Breast epithelium (tissue), 4 donors: ENCODE measurements at regions not wholly inside any gene's neighbourhood (a gene's known extent, or its start where the extent isn't known, plus 50 kb on each side); places are given as distances from the start of the nearest gene placed in this dataset.

ENCODE experiments used
- DNase-seq, 2 donors: peaks; one replicate each; pipeline ENCODE4 v3.0.0-alpha.2; 2019; ENCODE audit warnings: low spot score in 2 of 2
- H3K27ac ChIP-seq, 2 donors: fragments of 200-600 bp; sonication (generic) in 1 of 2; one replicate each; pipeline ENCODE4 v1.5.1; 2016 to 2019; ENCODE audit warnings: mild to moderate bottlenecking in 1 of 2
- H3K27me3 ChIP-seq, 2 donors: fragments of 200-600 bp; sonication (generic) in 1 of 2; one replicate each; pipeline versions ENCODE4 v1.5.1 to v1.6.0; 2017 to 2019; ENCODE audit warnings: control low read depth in 1 of 2, mild to moderate bottlenecking in 1 of 2
- H3K36me3 ChIP-seq: fragments of 200-600 bp; one replicate; pipeline ENCODE4 v1.5.1; 2019
- H3K4me1 ChIP-seq, 2 donors: fragments of 200-600 bp; sonication (generic); one replicate each; pipeline ENCODE4 v1.5.1; 2016 to 2019; ENCODE audit warnings: control low read depth in 1 of 2
- H3K4me3 ChIP-seq, 3 donors: fragments of 200-600 bp; sonication (generic); 1 replicate in 2 of 3; 2 replicates in 1 of 3; pipeline ENCODE4 v1.5.1; 2016 to 2019; ENCODE audit warnings: mild to moderate bottlenecking in 3 of 3, moderate library complexity in 2 of 3
- H3K9me3 ChIP-seq, 2 donors: fragments of 200-600 bp; sonication (generic) in 1 of 2; one replicate each; pipeline ENCODE4 v1.5.1; 2016 to 2019; ENCODE audit warnings: control low read depth in 1 of 2
- CTCF ChIP-seq, 3 donors: fragments of 450-650 bp; IDR thresholded peaks; one replicate each; pipeline ENCODE4 v1.5.1; 2016 to 2017; ENCODE audit warnings: antibody characterized with exemption in 3 of 3, mild to moderate bottlenecking in 3 of 3, moderate library complexity in 3 of 3
- POLR2A ChIP-seq: fragments of 450-650 bp; IDR thresholded peaks from one replicate; pipeline ENCODE4 v1.6.1; 2016; ENCODE audit warnings: antibody characterized with exemption, mild to moderate bottlenecking, moderate library complexity
- POLR2AphosphoS5 ChIP-seq, 3 donors: sonication (generic); formaldehyde crosslinking; IDR thresholded peaks; one replicate each; pipeline ENCODE4 v1.6.1; 2017; ENCODE audit warnings: antibody characterized with exemption in 3 of 3
- intact Hi-C: fragments of 100-400 bp; cut with DNase I; formaldehyde crosslinking; loops from one replicate; pipeline ENCODE4 v1.15.1; 2023; ENCODE audit warnings: low total_unique reads

GRCh38 chr20:39130627-39131026, 168.5 kb downstream of the DHX35 start:
- Histone ChIP-seq H3K9me3 (no peaks in the 10 kb centered on the region), H3K4me3 (no peak overlapping the region), H3K27me3 (no peaks in the 10 kb centered on the region), H3K27ac (no peak overlapping the region), H3K36me3 (no peaks in the 10 kb centered on the region), H3K4me1 (no peaks in the 10 kb centered on the region)
- DNase-seq: no peak
- TF ChIP-seq POLR2A (no peak), POLR2AphosphoS5 (IDR thresholded peaks at IDR 0.05) (no peak), CTCF (IDR thresholded peaks at IDR 0.05) (no peak)
- intact Hi-C loops: no loop called here

GRCh38 chr20:39129523-39129922, 167.4 kb downstream of the DHX35 start:
- H3K27ac ChIP-seq: no peak overlapping the region
- H3K27me3 ChIP-seq: no peaks in the 10 kb centered on the region
- H3K9me3 ChIP-seq: no peaks in the 10 kb centered on the region
- TF ChIP-seq POLR2AphosphoS5 (IDR thresholded peaks at IDR 0.05): no peak
- intact Hi-C loops: no loop called here
- H3K4me3 ChIP-seq: no peak overlapping the region
- H3K36me3 ChIP-seq: no peaks in the 10 kb centered on the region
- no peak for DNase-seq
- H3K4me1 ChIP-seq: no peaks in the 10 kb centered on the region

- TF ChIP-seq POLR2AphosphoS5 (IDR thresholded peaks at IDR 0.05) (no peak), CTCF (IDR thresholded peaks at IDR 0.05) (no peak), POLR2A (no peak)
- H3K27me3 ChIP-seq: no peaks in the 10 kb centered on the region
- H3K9me3 ChIP-seq: no peaks in the 10 kb centered on the region
- H3K4me3 ChIP-seq: no peak overlapping the region
- H3K4me1 ChIP-seq: no peaks in the 10 kb centered on the region
- intact Hi-C loops: no loop called here
- H3K27ac ChIP-seq: no peak overlapping the region
- no peak for DNase-seq
- H3K36me3 ChIP-seq: no peaks in the 10 kb centered on the region
Measured at GRCh38 chr20:39124064-39124463, 161.9 kb downstream of the DHX35 start.

- intact Hi-C loops: no loop called here
- Histone ChIP-seq H3K4me1 (no peaks in the 10 kb centered on the region), H3K9me3 (no peaks in the 10 kb centered on the region), H3K27ac (no peak overlapping the region), H3K36me3 (no peaks in the 10 kb centered on the region), H3K4me3 (no peak overlapping the region), H3K27me3 (no peaks in the 10 kb centered on the region)
- no peak for DNase-seq
- TF ChIP-seq POLR2A: no peak
- no peak for TF ChIP-seq CTCF (IDR thresholded peaks at IDR 0.05)
- TF ChIP-seq POLR2AphosphoS5 (IDR thresholded peaks at IDR 0.05): no peak
Measured at GRCh38 chr20:39123185-39123557, 161.0 kb downstream of the DHX35 start.

GRCh38 chr20:39117491-39117890, 155.3 kb downstream of the DHX35 start:
- Histone ChIP-seq H3K27ac (no peak overlapping the region), H3K27me3 (no peaks in the 10 kb centered on the region), H3K9me3 (peaks cover 0 to 6% of the 10 kb centered on the region in 2 donors), H3K36me3 (no peaks in the 10 kb centered on the region), H3K4me1 (no peaks in the 10 kb centered on the region), H3K4me3 (no peak overlapping the region)
- TF ChIP-seq POLR2AphosphoS5 (IDR thresholded peaks at IDR 0.05): no peak
- TF ChIP-seq CTCF (IDR thresholded peaks at IDR 0.05): no peak
- no peak for TF ChIP-seq POLR2A
- no peak for DNase-seq
- intact Hi-C loops: no loop called here

GRCh38 chr20:39116020-39116419, 153.9 kb downstream of the DHX35 start:
- Histone ChIP-seq H3K9me3 (peaks cover 0 to 6% of the 10 kb centered on the region in 2 donors), H3K36me3 (no peaks in the 10 kb centered on the region), H3K4me3 (no peak overlapping the region), H3K4me1 (no peaks in the 10 kb centered on the region), H3K27me3 (peaks cover 0 to 5% of the 10 kb centered on the region in 2 donors), H3K27ac (no peak overlapping the region)
- TF ChIP-seq CTCF (IDR thresholded peaks at IDR 0.05) (no peak), POLR2AphosphoS5 (IDR thresholded peaks at IDR 0.05) (no peak), POLR2A (no peak)
- no peak for DNase-seq
- intact Hi-C loops: no loop called here
